H1 (cell line): ENCODE measurements at regions not wholly inside any gene's neighbourhood (a gene's known extent, or its start where the extent isn't known, plus 50 kb on each side); places are given as distances from the start of the nearest gene placed in this dataset.

ENCODE experiments used
- CEBPB ChIP-seq: IDR thresholded peaks from 2 replicates; pipeline ENCODE4 v1.6.1; 2012; ENCODE audit warnings: low read depth, low read length
- SRF ChIP-seq: IDR thresholded peaks from 2 replicates; pipeline ENCODE4 v1.6.1; 2011; ENCODE audit warnings: mild to moderate bottlenecking, low read depth, low read length, moderate library complexity
- TF ChIP-seq, protein P1 (sequence below): fragments of 300-600 bp; sonication (generic); IDR thresholded peaks from 2 replicates; pipeline ENCODE4 v1.7.1; 2012; ENCODE audit warnings: low read length, moderate library complexity, mild to moderate bottlenecking, inconsistent platforms; ENCODE audit not compliant: insufficient replicate concordance
- TF ChIP-seq, protein P2 (sequence below): IDR thresholded peaks from 2 replicates; pipeline ENCODE4 v1.6.1; 2011; ENCODE audit warnings: low read depth, mild to moderate bottlenecking, low read length; ENCODE audit not compliant: insufficient read depth

DNA sequence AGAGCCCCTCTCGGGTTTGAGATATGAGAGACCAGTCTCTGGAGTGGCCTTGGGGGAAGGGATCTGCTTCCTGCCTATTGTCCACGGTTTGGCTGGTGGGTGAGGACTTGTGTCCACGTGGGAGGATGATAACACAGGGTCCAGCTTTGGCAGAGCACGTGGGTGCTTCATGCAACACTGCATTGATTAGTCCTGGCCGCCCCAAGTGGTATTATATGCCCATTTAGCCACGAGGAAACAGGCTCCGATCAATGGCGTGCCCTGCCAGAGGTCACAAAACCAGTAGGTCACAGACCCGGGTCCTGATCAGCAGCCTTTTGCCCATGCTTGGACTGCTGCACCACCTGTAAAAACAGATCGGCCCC is 141.6 kb downstream of the RGS9 start (continued):
- TF ChIP-seq, protein P1, sequence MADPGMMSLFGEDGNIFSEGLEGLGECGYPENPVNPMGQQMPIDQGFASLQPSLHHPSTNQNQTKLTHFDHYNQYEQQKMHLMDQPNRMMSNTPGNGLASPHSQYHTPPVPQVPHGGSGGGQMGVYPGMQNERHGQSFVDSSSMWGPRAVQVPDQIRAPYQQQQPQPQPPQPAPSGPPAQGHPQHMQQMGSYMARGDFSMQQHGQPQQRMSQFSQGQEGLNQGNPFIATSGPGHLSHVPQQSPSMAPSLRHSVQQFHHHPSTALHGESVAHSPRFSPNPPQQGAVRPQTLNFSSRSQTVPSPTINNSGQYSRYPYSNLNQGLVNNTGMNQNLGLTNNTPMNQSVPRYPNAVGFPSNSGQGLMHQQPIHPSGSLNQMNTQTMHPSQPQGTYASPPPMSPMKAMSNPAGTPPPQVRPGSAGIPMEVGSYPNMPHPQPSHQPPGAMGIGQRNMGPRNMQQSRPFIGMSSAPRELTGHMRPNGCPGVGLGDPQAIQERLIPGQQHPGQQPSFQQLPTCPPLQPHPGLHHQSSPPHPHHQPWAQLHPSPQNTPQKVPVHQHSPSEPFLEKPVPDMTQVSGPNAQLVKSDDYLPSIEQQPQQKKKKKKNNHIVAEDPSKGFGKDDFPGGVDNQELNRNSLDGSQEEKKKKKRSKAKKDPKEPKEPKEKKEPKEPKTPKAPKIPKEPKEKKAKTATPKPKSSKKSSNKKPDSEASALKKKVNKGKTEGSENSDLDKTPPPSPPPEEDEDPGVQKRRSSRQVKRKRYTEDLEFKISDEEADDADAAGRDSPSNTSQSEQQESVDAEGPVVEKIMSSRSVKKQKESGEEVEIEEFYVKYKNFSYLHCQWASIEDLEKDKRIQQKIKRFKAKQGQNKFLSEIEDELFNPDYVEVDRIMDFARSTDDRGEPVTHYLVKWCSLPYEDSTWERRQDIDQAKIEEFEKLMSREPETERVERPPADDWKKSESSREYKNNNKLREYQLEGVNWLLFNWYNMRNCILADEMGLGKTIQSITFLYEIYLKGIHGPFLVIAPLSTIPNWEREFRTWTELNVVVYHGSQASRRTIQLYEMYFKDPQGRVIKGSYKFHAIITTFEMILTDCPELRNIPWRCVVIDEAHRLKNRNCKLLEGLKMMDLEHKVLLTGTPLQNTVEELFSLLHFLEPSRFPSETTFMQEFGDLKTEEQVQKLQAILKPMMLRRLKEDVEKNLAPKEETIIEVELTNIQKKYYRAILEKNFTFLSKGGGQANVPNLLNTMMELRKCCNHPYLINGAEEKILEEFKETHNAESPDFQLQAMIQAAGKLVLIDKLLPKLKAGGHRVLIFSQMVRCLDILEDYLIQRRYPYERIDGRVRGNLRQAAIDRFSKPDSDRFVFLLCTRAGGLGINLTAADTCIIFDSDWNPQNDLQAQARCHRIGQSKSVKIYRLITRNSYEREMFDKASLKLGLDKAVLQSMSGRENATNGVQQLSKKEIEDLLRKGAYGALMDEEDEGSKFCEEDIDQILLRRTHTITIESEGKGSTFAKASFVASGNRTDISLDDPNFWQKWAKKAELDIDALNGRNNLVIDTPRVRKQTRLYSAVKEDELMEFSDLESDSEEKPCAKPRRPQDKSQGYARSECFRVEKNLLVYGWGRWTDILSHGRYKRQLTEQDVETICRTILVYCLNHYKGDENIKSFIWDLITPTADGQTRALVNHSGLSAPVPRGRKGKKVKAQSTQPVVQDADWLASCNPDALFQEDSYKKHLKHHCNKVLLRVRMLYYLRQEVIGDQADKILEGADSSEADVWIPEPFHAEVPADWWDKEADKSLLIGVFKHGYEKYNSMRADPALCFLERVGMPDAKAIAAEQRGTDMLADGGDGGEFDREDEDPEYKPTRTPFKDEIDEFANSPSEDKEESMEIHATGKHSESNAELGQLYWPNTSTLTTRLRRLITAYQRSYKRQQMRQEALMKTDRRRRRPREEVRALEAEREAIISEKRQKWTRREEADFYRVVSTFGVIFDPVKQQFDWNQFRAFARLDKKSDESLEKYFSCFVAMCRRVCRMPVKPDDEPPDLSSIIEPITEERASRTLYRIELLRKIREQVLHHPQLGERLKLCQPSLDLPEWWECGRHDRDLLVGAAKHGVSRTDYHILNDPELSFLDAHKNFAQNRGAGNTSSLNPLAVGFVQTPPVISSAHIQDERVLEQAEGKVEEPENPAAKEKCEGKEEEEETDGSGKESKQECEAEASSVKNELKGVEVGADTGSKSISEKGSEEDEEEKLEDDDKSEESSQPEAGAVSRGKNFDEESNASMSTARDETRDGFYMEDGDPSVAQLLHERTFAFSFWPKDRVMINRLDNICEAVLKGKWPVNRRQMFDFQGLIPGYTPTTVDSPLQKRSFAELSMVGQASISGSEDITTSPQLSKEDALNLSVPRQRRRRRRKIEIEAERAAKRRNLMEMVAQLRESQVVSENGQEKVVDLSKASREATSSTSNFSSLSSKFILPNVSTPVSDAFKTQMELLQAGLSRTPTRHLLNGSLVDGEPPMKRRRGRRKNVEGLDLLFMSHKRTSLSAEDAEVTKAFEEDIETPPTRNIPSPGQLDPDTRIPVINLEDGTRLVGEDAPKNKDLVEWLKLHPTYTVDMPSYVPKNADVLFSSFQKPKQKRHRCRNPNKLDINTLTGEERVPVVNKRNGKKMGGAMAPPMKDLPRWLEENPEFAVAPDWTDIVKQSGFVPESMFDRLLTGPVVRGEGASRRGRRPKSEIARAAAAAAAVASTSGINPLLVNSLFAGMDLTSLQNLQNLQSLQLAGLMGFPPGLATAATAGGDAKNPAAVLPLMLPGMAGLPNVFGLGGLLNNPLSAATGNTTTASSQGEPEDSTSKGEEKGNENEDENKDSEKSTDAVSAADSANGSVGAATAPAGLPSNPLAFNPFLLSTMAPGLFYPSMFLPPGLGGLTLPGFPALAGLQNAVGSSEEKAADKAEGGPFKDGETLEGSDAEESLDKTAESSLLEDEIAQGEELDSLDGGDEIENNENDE, result no peak
- TF ChIP-seq CEBPB (no peak), SRF (no peak)
- TF ChIP-seq, protein P2, sequence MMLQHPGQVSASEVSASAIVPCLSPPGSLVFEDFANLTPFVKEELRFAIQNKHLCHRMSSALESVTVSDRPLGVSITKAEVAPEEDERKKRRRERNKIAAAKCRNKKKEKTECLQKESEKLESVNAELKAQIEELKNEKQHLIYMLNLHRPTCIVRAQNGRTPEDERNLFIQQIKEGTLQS, result no peak
